HepG2 (cell line): ENCODE measurements at regions not wholly inside any gene's neighbourhood (a gene's known extent, or its start where the extent isn't known, plus 50 kb on each side); places are given as distances from the start of the nearest gene placed in this dataset.

Source experiments
- ATAC-seq: fragments of 200-7000 bp; cut with Tn5 transposase; 3 replicates; pipeline ENCODE4 v1.9.1; 2020; ENCODE audit warnings: mild to moderate bottlenecking, moderate library complexity
- BruUV-seq: library from RNA; stranded (reverse); fragments of 400-500 nt; replicated peaks from 2 replicates; lab custom pipeline; 2021; lab: Mats Ljungman, UMichigan
- CTCF ChIA-PET: fragments of 300-600 bp; formaldehyde crosslinking; extraction: SDS; loops from one replicate; lab custom pipeline; 2021; ENCODE audit warnings: low total read pairs, inconsistent platforms, low intra/inter-chr PET ratio; lab: Yijun Ruan, JAX
- POLR2A ChIA-PET: fragments of 350-600 bp; sonication (Branson Sonifier 250); formaldehyde crosslinking; loops from one replicate; lab custom pipeline; 2020; ENCODE audit warnings: antibody characterized with exemption, inconsistent platforms; lab: Yijun Ruan, JAX
- DNase-seq: peaks from one replicate; pipeline ENCODE4 v3.0.0-alpha.2; 2015; ENCODE audit warnings: low spot score
- FAIRE-seq: peaks from 3 replicates; lab custom pipeline; 2011; peaks lifted over from hg19 to GRCh38; lab: Jason Lieb, UNC
- H2AFZ ChIP-seq: one replicate; pipeline ENCODE4 v1.6.1; 2011; ENCODE audit warnings: low read length, inconsistent platforms
- H3K27ac ChIP-seq: fragments of 300-600 bp; 3 replicates; pipeline ENCODE4 v1.8.0; 2011; ENCODE audit warnings: mixed run types, mild to moderate bottlenecking, mixed read lengths, low read length, inconsistent platforms; ENCODE audit not compliant: insufficient read depth; ENCODE audit errors: extremely low read length
- H3K27me3 ChIP-seq, 2 experiments: fragments of 200-600 bp in 1 of 2; 2 replicates in 1 of 2; 3 replicates in 1 of 2; pipeline versions ENCODE4 v1.6.0 to v1.8.0; 2011; ENCODE audit warnings: low read length in 2 of 2, mild to moderate bottlenecking in 2 of 2, moderate library complexity in 2 of 2, inconsistent platforms in 1 of 2; ENCODE audit not compliant: insufficient read depth in 2 of 2, control insufficient read depth in 1 of 2
- H3K36me3 ChIP-seq, 2 experiments: fragments of 200-600 bp in 1 of 2; replicated peaks in 1 of 2; 2 replicates in 1 of 2; 3 replicates in 1 of 2; pipeline versions ENCODE4 v1.5.1 to v1.8.0; 2011; ENCODE audit warnings: low read length in 2 of 2, inconsistent platforms in 1 of 2; ENCODE audit not compliant: insufficient read depth in 2 of 2, control insufficient read depth in 1 of 2
- H3K4me1 ChIP-seq: 2 replicates; pipeline ENCODE4 v1.5.1; 2012; ENCODE audit warnings: low read length, inconsistent platforms; ENCODE audit not compliant: insufficient read depth
- H3K4me2 ChIP-seq: 2 replicates; pipeline ENCODE4 v1.6.0; 2011; ENCODE audit warnings: low read depth, low read length, inconsistent platforms
- H3K4me3 ChIP-seq, 3 experiments: fragments of 200-600 bp in 1 of 3; sonication (generic), shearing (Covaris generic) in 1 of 3; replicated peaks in 1 of 3; 2 replicates each; pipeline ENCODE4 v1.5.1; 2011 to 2016; ENCODE audit warnings: low read length in 3 of 3, inconsistent platforms in 2 of 3, low read depth in 2 of 3, mild to moderate bottlenecking in 2 of 3, control low read depth in 1 of 3, mixed read lengths in 1 of 3; ENCODE audit not compliant: insufficient read depth in 1 of 3
- H3K79me2 ChIP-seq: one replicate; pipeline ENCODE4 v1.6.1; 2011; ENCODE audit warnings: low read length, inconsistent platforms; ENCODE audit not compliant: insufficient read depth
- H3K9ac ChIP-seq: 2 replicates; pipeline ENCODE4 v1.6.0; 2011; ENCODE audit warnings: mild to moderate bottlenecking, low read depth, low read length, inconsistent platforms; ENCODE audit not compliant: insufficient read depth
- H3K9me3 ChIP-seq: 2 replicates; pipeline ENCODE4 v1.5.1; 2012; ENCODE audit warnings: mild to moderate bottlenecking, low read length
- H4K20me1 ChIP-seq: 2 replicates; pipeline ENCODE4 v1.6.0; 2011; ENCODE audit warnings: inconsistent platforms, mild to moderate bottlenecking, low read length, moderate library complexity; ENCODE audit not compliant: insufficient read depth
- DMTF1 ChIP-seq: sonication (generic); formaldehyde crosslinking; IDR thresholded peaks from 2 replicates; pipeline ENCODE4 v1.4.0; 2020; ENCODE audit warnings: mild to moderate bottlenecking, missing genetic modification reagents
- HES4 ChIP-seq: sonication (generic); formaldehyde crosslinking; IDR thresholded peaks from 2 replicates; pipeline ENCODE4 v1.9.0; 2021; ENCODE audit warnings: mild to moderate bottlenecking, missing genetic modification reagents, borderline replicate concordance
- MIXL1 ChIP-seq: IDR thresholded peaks from 2 replicates; pipeline ENCODE4 v1.6.1; 2016
- MTA3 ChIP-seq: sonication (generic); formaldehyde crosslinking; IDR thresholded peaks from 2 replicates; pipeline ENCODE4 v1.4.0; 2020; ENCODE audit warnings: missing genetic modification reagents
- TAF15 ChIP-seq: fragments of 200-400 bp; formaldehyde crosslinking; IDR thresholded peaks from one replicate; pipeline ENCODE4 v1.6.1; 2018; ENCODE audit warnings: mild to moderate bottlenecking, low read depth, low read length; ENCODE audit not compliant: poor library complexity, severe bottlenecking
- TCF7 ChIP-seq: sonication (generic); IDR thresholded peaks from 2 replicates; pipeline ENCODE4 v1.6.1; 2016; ENCODE audit warnings: antibody characterized with exemption, low read depth
- TCF7L2 ChIP-seq: IDR thresholded peaks from 2 replicates; pipeline ENCODE4 v1.6.1; 2011; ENCODE audit warnings: mild to moderate bottlenecking, low read depth, low read length, moderate library complexity
- U2AF2 ChIP-seq: fragments of 200-400 bp; formaldehyde crosslinking; IDR thresholded peaks from 2 replicates; pipeline ENCODE4 v1.6.1; 2017; ENCODE audit warnings: low read depth, mild to moderate bottlenecking, low read length
- UBTF ChIP-seq: sonication (generic); formaldehyde crosslinking; IDR thresholded peaks from 2 replicates; pipeline ENCODE4 v1.4.0; 2020; ENCODE audit warnings: mild to moderate bottlenecking, missing genetic modification reagents
- ZNF335 ChIP-seq: sonication (generic); formaldehyde crosslinking; IDR thresholded peaks from 2 replicates; pipeline ENCODE4 v1.4.0; 2020; ENCODE audit warnings: missing genetic modification reagents
- ZNF382 ChIP-seq: sonication (generic); formaldehyde crosslinking; IDR thresholded peaks from 2 replicates; pipeline ENCODE4 v1.5.0; 2020; ENCODE audit warnings: missing genetic modification reagents, mild to moderate bottlenecking, borderline replicate concordance
- ZNF496 ChIP-seq: sonication (generic); formaldehyde crosslinking; IDR thresholded peaks from 2 replicates; pipeline ENCODE4 v1.8.1; 2023; ENCODE audit warnings: mild to moderate bottlenecking, moderate library complexity, missing genetic modification reagents; ENCODE audit not compliant: insufficient replicate concordance
- ZNF644 ChIP-seq: IDR thresholded peaks from 2 replicates; pipeline ENCODE4 v1.6.1; 2016; ENCODE audit warnings: low read depth
- ZNF710 ChIP-seq: sonication (generic); formaldehyde crosslinking; IDR thresholded peaks from 2 replicates; pipeline ENCODE4 v1.5.0; 2020; ENCODE audit warnings: mild to moderate bottlenecking, missing genetic modification reagents, borderline replicate concordance
- ZNF782 ChIP-seq: sonication (generic); formaldehyde crosslinking; IDR thresholded peaks from 2 replicates; pipeline ENCODE4 v1.4.0; 2020; ENCODE audit warnings: missing genetic modification reagents, mild to moderate bottlenecking, borderline replicate concordance
- WGBS: methylation state at CpG from one replicate; pipeline ENCODE4 v1.1.6; 2017; ENCODE audit warnings: low lambda C conversion rate; 5-methylcytosine and 5-hydroxymethylcytosine counted together
- in situ Hi-C: cut with HindIII; loops from 2 replicates; pipeline ENCODE4 v1.10.0; 2017; ENCODE audit warnings: low pct_unique_long_range_greater_than_20kb; ENCODE audit not compliant: extremely low pct_ligation_motif_present
- intact Hi-C: fragments of 100-400 bp; cut with micrococcal nuclease; formaldehyde crosslinking; loops from one replicate; pipeline ENCODE4 v1.10.0; 2022; ENCODE audit not compliant: unreplicated experiment

GRCh38 chrX:69019073-69019890, 146.0 kb downstream of the PJA1 start (continued):
- TF ChIP-seq U2AF2 (no peak), MIXL1 (CRISPR knock-in tag) (no peak), HES4 (CRISPR knock-in tag) (no peak), ZNF782 (CRISPR knock-in tag) (no peak), ZNF382 (CRISPR knock-in tag) (no peak), ZNF710 (no peak), TCF7 (no peak)

- ATAC-seq: no peak
- intact Hi-C loops: no loop called here
- no peaks in the 10 kb centered on the region for H3K36me3 ChIP-seq
- H3K27me3 ChIP-seq: no peaks in the 10 kb centered on the region
- no peak for TF ChIP-seq UBTF (CRISPR knock-in tag)
- no peak for TF ChIP-seq ZNF335 (CRISPR knock-in tag)
- no peak for TF ChIP-seq TAF15
- TF ChIP-seq ZNF496: no peak
- no peak for TF ChIP-seq DMTF1 (CRISPR knock-in tag)
- no peak for TF ChIP-seq MTA3 (CRISPR knock-in tag)
- TF ChIP-seq ZNF644: no peak
- TF ChIP-seq TCF7L2: no peak
- no peaks in the 10 kb centered on the region for H4K20me1 ChIP-seq
- no peaks in the 10 kb centered on the region for H3K79me2 ChIP-seq
- CTCF ChIA-PET: no interaction called here
- no peak for FAIRE-seq
- H3K27ac ChIP-seq: no peak overlapping the region
- no TSS peak for BruUV-seq
- DNase-seq: no peak
- no CpG with 5 or more reads among the region's 8 CpGs for WGBS
- H3K4me1 ChIP-seq: no peaks in the 10 kb centered on the region
- POLR2A ChIA-PET: no interaction called here
- in situ Hi-C loops: no loop called here
- H3K9me3 ChIP-seq: no peaks in the 10 kb centered on the region
- no peak overlapping the region for H2AFZ ChIP-seq
- H3K4me3 ChIP-seq: no peak overlapping the region
- no peak overlapping the region for H3K9ac ChIP-seq
- no peak overlapping the region for H3K4me2 ChIP-seq
These were observed 146.7 kb downstream of the PJA1 start for GRCh38 chrX:69018416-69019072.
